Activated T-cell treated with anti-CD3 and anti-CD28 coated beads for 1 hour (primary cell): ENCODE measurements at regions not wholly inside any gene's neighbourhood (a gene's known extent, or its start where the extent isn't known, plus 50 kb on each side); places are given as distances from the start of the nearest gene placed in this dataset.

Experiments used
- DNase-seq: peaks from one replicate; pipeline ENCODE4 v3.0.0-alpha.2; 2020; ENCODE audit warnings: low read depth

DNA sequence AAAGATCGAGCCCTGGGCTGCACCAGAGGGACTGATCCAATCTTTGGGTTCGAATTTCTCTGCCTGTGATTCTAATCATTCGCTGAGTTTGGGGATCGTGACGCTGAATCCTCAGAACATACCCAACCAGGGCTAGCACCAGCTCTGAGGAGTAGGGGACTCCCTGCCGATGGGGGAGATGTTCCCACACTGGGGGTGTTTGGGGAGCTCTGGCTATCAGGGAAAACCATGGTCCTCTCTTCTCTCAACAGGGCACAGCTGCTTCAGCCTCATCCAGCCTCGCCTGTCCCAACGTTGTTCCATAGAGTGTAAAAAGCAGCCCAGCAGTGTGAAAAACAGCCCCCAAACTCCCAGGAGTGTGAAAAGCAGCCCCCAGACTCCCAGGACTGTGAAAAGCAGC is 136.6 kb downstream of the ANKRD60 start:
- DNase-seq: no peak

DNA sequence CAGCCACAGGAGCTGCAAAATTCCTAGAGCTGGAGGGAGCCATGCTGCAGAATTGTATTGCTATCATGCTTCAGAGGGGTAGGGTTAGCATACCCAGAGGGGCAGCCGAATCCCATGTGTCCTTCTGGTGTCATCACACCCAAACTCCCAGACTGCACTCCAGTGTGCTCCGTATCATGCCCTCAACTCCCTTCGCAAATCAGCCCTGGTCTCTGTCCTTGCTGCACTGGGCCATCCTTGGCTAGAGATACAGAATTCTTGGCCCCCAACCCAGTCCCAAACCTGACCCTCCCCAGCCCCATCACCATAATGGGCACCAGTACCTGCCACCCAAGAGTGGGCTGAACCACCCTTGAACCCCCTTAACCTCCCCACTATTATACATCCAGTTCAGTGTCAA is 138.3 kb downstream of the ANKRD60 start:
- no peak for DNase-seq

DNA sequence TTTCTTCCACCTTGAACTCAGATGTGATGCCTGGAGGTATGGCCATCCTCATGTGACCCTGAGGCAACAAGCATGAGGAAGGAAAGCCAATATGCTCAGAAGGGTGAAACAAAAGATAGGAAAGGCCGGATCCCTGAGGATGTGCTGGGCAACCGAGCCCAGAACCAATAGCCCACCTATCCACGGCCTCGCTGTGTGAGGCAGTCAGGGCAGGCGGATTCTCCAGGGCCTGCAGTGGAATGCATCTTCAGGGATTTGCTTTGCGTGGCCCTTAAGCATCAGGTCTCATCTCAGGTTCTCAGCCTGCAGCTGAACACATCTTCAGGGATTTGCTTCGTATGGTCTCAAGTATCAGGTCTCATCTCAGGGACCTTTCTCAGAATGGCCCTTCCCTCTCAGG is 139.8 kb downstream of the ANKRD60 start:
- no peak for DNase-seq

DNA sequence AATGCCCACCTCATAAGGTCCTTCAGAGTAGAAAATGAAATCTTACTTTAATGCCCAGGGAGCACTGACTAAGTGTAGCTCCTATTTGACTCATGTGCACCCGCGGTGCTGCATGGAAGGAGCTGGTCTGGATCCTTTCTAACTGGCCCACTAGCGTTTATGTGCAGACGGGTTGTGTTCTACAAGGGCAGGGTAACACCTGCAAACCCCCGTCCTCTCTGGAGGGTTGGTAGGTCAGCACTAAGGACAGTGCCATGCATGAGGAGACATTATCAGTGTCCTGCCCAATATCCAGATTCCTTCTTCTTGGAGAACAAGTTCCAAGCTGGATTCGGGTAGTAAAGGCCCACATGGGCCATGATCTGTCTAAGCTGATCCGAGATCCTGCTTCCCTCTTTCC is 140.3 kb downstream of the ANKRD60 start:
- no peak for DNase-seq

- DNase-seq: no peak
These were observed 140.9 kb downstream of the ANKRD60 start for GRCh38 chr20:58087562-58087858.

DNA sequence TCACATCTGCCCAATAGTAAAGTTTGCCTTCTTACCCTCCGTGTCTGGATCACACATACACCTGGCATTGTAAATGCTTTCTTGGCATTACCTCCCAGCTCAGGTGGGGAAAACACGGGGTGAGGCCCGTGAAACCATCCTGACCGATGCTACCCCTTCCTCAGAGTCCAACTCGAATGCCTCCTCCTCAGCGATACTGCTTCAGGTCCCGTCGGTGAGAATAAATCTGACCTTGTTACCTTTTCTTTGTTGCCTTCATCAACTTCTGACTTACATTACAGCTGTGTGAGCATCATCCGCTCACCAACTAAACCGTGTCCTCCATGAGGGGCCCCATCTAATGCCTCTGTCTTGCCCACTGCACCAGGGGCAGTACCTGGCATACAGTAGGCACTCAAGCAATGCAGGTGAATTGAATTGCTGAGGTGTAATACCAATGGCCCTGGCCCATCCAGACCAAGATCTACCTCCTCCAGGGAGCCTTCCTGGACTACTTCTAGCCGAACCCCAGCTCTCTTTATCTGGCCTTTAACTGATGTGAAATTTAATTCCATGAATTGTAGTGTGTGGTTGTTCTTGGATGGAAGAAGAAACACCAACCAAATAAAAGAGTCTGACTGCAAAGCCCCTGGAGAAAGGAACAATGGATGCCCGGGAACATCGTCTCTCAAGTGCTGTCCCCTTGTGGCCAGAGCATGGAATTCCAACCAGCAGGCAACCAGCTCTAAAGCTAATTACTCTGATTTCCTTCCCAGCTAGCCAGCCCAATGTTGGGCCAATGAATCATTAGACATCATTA is 141.5 kb downstream of the ANKRD60 start:
- DNase-seq: no peak

DNA sequence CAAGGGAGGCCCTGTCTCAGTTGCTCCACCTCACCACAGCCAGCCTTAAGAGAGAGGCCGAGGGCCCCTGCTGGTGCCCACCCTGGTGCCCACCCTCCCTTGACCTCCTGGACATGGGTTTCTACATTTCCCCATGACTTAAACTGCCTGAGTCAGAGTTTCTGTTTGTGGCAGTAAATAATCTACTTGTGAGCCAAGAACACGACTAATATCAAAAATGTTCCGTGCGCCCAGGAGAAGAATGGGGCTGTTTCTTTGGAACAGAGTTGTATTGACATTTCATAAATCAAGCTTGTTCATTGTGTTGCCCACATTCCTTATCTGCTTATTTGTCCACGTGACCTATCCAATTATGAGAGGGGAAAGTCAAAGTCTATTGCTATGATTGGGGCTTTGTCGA is 143.5 kb downstream of the ANKRD60 start:
- DNase-seq: no peak

- DNase-seq: no peak
These were observed 143.9 kb downstream of the ANKRD60 start for GRCh38 chr20:58084566-58084965.

- DNase-seq: no peak
These were observed 146.6 kb downstream of the ANKRD60 start for GRCh38 chr20:58081846-58082245.

- DNase-seq: no peak
These were observed 149.5 kb downstream of the ANKRD60 start for GRCh38 chr20:58078741-58079522.

DNA sequence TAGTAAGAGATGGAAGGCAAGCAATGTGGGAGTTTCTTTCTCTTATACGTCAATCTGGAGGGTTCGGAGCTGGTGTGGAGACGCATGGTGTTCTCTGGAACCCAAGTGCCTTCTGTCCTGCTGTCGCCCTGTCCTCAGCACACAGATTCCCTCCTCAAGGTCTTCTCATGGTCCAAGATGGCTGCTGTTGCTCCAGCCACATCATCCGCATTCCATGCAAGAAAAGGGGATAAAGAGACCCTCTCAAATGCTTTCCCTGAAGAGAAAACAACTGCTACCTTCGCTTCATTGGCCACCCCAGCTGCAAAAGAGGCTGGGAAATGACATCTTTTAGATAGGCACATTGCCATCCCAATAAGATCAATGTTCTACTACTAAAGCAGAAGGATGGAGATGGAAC is 151.2 kb downstream of the ANKRD60 start:
- DNase-seq: no peak

GRCh38 chr20:58076405-58076804 is 152.0 kb downstream of the ANKRD60 start:
- no peak for DNase-seq

- DNase-seq: no peak
These were observed 152.7 kb downstream of the ANKRD60 start for GRCh38 chr20:58075586-58076345.

GRCh38 chr20:58073945-58074856 is 154.3 kb downstream of the ANKRD60 start:
- no peak for DNase-seq

GRCh38 chr20:58072695-58073671 is 155.5 kb downstream of the ANKRD60 start:
- DNase-seq: no peak

DNA sequence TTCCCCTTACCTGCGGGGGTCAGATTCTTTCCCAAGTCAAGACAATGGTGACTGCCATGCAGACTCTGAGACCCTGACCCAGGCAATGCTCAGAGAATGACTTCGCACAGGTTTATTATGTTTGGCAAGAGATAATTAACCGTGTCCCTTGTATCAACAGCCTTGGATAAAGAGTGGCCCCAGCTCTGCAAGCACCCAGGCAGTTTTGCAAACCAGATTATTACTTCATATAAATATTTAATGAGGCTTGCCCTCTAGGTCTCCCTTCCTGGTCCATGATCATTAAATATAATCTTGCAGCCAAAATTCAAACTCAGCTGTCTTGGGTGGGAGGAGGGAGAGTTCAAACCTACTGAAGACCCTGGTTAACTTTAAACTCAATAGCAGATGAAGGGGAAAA is 156.5 kb downstream of the ANKRD60 start:
- no peak for DNase-seq

DNA sequence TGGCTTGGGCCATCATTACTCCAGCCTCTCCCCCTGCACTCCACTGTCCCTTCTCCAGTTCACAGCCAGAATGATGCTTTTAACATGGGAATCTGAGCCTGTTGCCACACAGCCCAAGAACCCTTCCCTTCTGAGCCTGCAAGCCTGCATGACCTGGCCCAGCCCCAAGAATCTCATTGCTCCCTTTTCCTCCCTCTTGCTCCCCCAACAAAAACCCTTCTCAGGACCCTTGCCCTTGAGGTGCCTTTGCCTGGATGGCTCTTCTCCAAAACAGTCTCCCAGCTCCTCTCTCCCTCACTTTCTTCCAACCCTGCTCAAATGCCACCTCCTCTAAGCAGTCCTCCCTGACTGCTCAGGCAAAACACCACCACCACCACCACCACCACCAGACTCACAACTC is 157.2 kb downstream of the ANKRD60 start:
- no peak for DNase-seq

GRCh38 chr20:58070664-58071196 is 157.7 kb downstream of the ANKRD60 start:
- DNase-seq: no peak

DNA sequence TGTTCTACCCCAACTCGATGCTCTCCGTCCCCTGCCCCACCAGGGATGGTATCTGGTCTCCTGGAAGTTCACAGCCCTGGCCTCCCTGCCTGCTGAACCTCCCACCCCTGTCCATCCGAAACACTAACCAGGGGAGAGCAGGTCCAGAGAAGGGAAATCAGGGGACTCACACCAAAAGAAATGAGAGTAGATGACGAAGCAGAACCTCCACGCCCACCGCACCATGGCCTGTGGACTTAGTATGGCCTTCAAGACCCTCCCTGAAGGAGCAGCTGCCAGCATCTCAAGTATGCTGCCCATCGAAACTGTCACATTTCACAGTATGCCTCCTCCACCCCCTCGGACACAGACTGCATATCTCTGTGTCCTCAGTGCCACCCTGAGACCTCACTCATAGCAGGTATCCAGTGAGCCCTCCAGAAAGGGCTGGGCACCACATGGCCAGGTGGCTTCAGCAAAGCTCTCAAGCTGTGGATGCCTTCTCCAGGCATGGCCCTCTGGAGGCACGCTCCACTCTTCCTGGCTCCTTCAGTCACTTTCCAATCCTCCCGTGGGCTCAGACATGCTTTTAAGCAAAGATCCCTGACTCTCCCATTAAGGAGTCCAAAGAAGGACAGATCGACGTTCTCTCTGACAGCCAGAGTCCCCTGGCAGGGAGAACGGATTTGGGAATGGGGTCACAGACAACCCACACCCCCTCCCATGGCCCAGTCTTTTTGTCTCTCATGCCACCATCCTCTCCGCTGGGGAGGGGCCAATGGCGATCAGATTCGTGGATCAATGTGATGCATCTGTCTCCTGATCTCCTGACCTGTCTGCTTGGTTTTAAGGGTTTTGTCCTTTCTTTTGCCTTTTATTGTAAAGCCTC is 158.4 kb downstream of the ANKRD60 start:
- DNase-seq: no peak
